Parathyroid adenoma (tissue), 2 donors: ENCODE measurements at regions not wholly inside any gene's neighbourhood (a gene's known extent, or its start where the extent isn't known, plus 50 kb on each side); places are given as distances from the start of the nearest gene placed in this dataset.

ENCODE experiments used
- H2AFZ ChIP-seq: fragments of 300-600 bp; sonication (generic); one replicate; pipeline ENCODE4 v1.7.0; 2017; ENCODE audit warnings: antibody characterized with exemption, mild to moderate bottlenecking
- H3K27ac ChIP-seq: fragments of 300-600 bp; sonication (generic); one replicate; pipeline ENCODE4 v1.7.0; 2017
- H3K27me3 ChIP-seq: fragments of 300-600 bp; sonication (generic); one replicate; pipeline ENCODE4 v1.7.0; 2017; ENCODE audit warnings: low read length; ENCODE audit not compliant: control insufficient read depth, insufficient read depth
- H3K36me3 ChIP-seq: fragments of 300-600 bp; sonication (generic); one replicate; pipeline ENCODE4 v1.7.0; 2017; ENCODE audit warnings: low read length; ENCODE audit not compliant: control insufficient read depth, insufficient read depth
- H3K4me1 ChIP-seq: fragments of 300-600 bp; sonication (generic); one replicate; pipeline ENCODE4 v1.7.0; 2017; ENCODE audit warnings: control low read depth
- H3K4me2 ChIP-seq: fragments of 300-600 bp; sonication (generic); one replicate; pipeline ENCODE4 v1.7.0; 2017; ENCODE audit warnings: low read length
- H3K4me3 ChIP-seq: fragments of 300-600 bp; sonication (generic); one replicate; pipeline ENCODE4 v1.7.0; 2017; ENCODE audit warnings: low read depth, low read length
- H3K79me2 ChIP-seq: fragments of 300-600 bp; sonication (generic); one replicate; pipeline ENCODE4 v1.7.0; 2017; ENCODE audit warnings: control low read depth
- H3K9ac ChIP-seq: fragments of 300-600 bp; sonication (generic); one replicate; pipeline ENCODE4 v1.7.0; 2017; ENCODE audit warnings: mild to moderate bottlenecking
- H3K9me3 ChIP-seq: fragments of 300-600 bp; sonication (generic); one replicate; pipeline ENCODE4 v1.7.0; 2017; ENCODE audit warnings: low read length; ENCODE audit not compliant: control insufficient read depth
- CTCF ChIP-seq: fragments of 300-600 bp; sonication (generic); IDR thresholded peaks from one replicate; pipeline ENCODE4 v1.7.0; 2017; ENCODE audit warnings: antibody characterized with exemption, mild to moderate bottlenecking
- donor health status: primary hyperparathyroidism.

GRCh38 chr3:81394651-81395524 lies 366.6 kb downstream of the GBE1 start:
- no peaks in the 10 kb centered on the region for H3K79me2 ChIP-seq
- no peak overlapping the region for H3K27ac ChIP-seq
- H3K27me3 ChIP-seq, result no peaks in the 10 kb centered on the region
- no peak overlapping the region for H3K4me3 ChIP-seq
- H2AFZ ChIP-seq, result no peak overlapping the region
- H3K4me1 ChIP-seq, result no peaks in the 10 kb centered on the region
- TF ChIP-seq CTCF, result no peak
- H3K4me2 ChIP-seq, result no peak overlapping the region
- no peaks in the 10 kb centered on the region for H3K36me3 ChIP-seq
- H3K9me3 ChIP-seq, result no peaks in the 10 kb centered on the region
- no peak overlapping the region for H3K9ac ChIP-seq

GRCh38 chr3:81393251-81393650 lies 368.2 kb downstream of the GBE1 start:
- no peak overlapping the region for H3K27ac ChIP-seq
- H3K4me1 ChIP-seq, result no peaks in the 10 kb centered on the region
- H3K4me3 ChIP-seq, result no peak overlapping the region
- no peaks in the 10 kb centered on the region for H3K27me3 ChIP-seq
- H2AFZ ChIP-seq, result no peak overlapping the region
- peaks cover 2% of the 10 kb centered on the region for H3K36me3 ChIP-seq
- no peak overlapping the region for H3K4me2 ChIP-seq
- no peak overlapping the region for H3K9ac ChIP-seq
- H3K79me2 ChIP-seq, result no peaks in the 10 kb centered on the region
- H3K9me3 ChIP-seq, result no peaks in the 10 kb centered on the region
- no peak for TF ChIP-seq CTCF

GRCh38 chr3:81390796-81391195 lies 370.6 kb downstream of the GBE1 start:
- Histone ChIP-seq H3K4me1 (no peaks in the 10 kb centered on the region), H3K4me3 (no peak overlapping the region)
- no peak for TF ChIP-seq CTCF

GRCh38 chr3:81388191-81388590 lies 373.3 kb downstream of the GBE1 start:
- Histone ChIP-seq H2AFZ (no peak overlapping the region), H3K27me3 (no peaks in the 10 kb centered on the region), H3K27ac (no peak overlapping the region), H3K9me3 (no peaks in the 10 kb centered on the region), H3K4me3 (no peak overlapping the region), H3K79me2 (no peaks in the 10 kb centered on the region), H3K36me3 (peaks cover 2% of the 10 kb centered on the region), H3K4me2 (no peak overlapping the region), H3K9ac (no peak overlapping the region), H3K4me1 (no peaks in the 10 kb centered on the region)
- no peak for TF ChIP-seq CTCF

More at GRCh38 chr3:81390796-81391195, 370.6 kb downstream of the GBE1 start:
- H3K9ac ChIP-seq, result no peak overlapping the region
- H3K27ac ChIP-seq, result no peak overlapping the region
- H2AFZ ChIP-seq, result no peak overlapping the region
- no peaks in the 10 kb centered on the region for H3K27me3 ChIP-seq
- no peaks in the 10 kb centered on the region for H3K9me3 ChIP-seq
- H3K79me2 ChIP-seq, result no peaks in the 10 kb centered on the region
- H3K36me3 ChIP-seq, result peaks cover 2% of the 10 kb centered on the region
- no peak overlapping the region for H3K4me2 ChIP-seq

GRCh38 chr3:81382470-81382869 lies 379.0 kb downstream of the GBE1 start:
- Histone ChIP-seq H3K4me3 (no peak overlapping the region), H3K9ac (no peak overlapping the region), H3K36me3 (no peaks in the 10 kb centered on the region), H3K27me3 (no peaks in the 10 kb centered on the region), H3K4me1 (no peaks in the 10 kb centered on the region), H3K4me2 (no peak overlapping the region), H3K79me2 (no peaks in the 10 kb centered on the region), H3K9me3 (no peaks in the 10 kb centered on the region), H3K27ac (no peak overlapping the region), H2AFZ (no peak overlapping the region)
- TF ChIP-seq CTCF, result no peak
